ENCODE measurements at regions not wholly inside any gene's neighbourhood (a gene's known extent, or its start where the extent isn't known, plus 50 kb on each side); places are given as distances from the start of the nearest gene placed in this dataset.

DNA sequence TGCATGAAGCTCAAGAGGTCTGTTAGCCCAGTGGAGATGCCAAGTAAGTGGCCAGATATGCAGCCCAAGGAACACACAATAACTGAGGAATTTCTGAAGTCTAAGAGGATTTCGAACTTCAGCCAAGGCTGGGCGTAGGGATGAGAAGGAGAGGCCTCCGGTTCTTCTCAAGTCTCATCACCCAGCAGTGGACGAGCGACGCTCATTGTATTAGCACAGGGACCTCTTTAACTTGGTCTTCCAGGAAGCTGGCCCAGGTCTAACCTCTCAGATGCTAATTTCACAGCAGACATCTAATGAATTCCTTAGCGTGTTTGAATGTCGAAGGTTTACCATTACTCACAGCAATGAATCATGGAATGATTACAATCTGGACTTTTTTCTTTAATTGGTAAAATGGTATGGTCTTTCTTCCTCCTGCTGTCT is 85.0 kb downstream of the HES1 start:
- Histone ChIP-seq H3K36me3 (no peaks in the 10 kb centered on the region), H3K27me3 (no peaks in the 10 kb centered on the region), H3K27ac (no peak overlapping the region), H3K9me3 (no peaks in the 10 kb centered on the region), H3K4me1 (no peaks in the 10 kb centered on the region), H3K4me3 (no peak overlapping the region)
- intact Hi-C loops (cut with DNase I) = no loop called here
- no peak for DNase-seq (ENCODE audit: low spot score in 2 of 2)
- TF ChIP-seq, protein P1, sequence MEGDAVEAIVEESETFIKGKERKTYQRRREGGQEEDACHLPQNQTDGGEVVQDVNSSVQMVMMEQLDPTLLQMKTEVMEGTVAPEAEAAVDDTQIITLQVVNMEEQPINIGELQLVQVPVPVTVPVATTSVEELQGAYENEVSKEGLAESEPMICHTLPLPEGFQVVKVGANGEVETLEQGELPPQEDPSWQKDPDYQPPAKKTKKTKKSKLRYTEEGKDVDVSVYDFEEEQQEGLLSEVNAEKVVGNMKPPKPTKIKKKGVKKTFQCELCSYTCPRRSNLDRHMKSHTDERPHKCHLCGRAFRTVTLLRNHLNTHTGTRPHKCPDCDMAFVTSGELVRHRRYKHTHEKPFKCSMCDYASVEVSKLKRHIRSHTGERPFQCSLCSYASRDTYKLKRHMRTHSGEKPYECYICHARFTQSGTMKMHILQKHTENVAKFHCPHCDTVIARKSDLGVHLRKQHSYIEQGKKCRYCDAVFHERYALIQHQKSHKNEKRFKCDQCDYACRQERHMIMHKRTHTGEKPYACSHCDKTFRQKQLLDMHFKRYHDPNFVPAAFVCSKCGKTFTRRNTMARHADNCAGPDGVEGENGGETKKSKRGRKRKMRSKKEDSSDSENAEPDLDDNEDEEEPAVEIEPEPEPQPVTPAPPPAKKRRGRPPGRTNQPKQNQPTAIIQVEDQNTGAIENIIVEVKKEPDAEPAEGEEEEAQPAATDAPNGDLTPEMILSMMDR (IDR thresholded peaks at IDR 0.05) = no peak

DNA sequence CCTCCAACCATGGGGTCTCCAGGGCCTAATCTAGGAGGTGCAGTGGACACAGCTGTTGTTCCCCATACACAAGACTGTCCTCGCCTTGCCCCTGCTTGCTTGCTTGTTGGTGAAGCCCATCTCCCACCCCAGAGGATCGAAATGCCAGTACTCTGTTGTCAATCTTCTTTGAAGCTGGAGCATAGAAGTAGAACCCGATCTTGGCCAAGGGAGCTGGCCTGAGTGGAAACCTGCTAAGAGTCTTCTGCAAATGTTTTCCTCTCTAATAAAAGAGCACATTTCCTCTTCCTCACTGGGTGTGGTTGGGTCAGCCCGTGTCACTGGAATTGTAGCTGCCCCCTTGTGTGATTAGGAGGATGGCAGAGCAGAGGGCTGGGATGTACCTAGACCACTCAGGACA is 85.4 kb downstream of the HES1 start:
- H3K9me3 ChIP-seq = no peaks in the 10 kb centered on the region
- H3K27ac ChIP-seq = no peak overlapping the region
- H3K4me1 ChIP-seq = no peaks in the 10 kb centered on the region
- H3K36me3 ChIP-seq = no peaks in the 10 kb centered on the region
- H3K4me3 ChIP-seq = no peak overlapping the region
- intact Hi-C loops (cut with DNase I) = no loop called here
- H3K27me3 ChIP-seq = no peaks in the 10 kb centered on the region
- DNase-seq (ENCODE audit: low spot score in 2 of 2) = no peak
- TF ChIP-seq, protein P1 (IDR thresholded peaks at IDR 0.05) = no peak

DNA sequence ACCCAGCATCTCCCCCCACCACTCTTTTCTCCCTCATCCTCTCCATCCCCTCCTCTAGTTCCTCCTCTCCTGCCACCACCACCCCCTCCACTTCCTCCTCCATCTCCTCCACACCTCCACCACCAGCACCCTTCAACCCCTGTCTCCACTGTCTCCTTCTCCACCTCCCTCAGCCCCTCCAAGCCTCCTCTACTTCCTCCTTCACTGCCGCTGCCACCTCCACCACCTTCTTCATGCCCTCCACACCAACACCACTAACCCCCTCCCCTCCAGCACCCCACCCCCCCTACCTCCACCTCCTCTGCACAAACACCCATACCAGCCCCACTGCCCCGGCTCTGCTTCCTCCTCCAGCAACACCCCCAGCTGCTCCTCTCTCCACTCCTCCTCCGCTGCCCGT is 88.0 kb downstream of the HES1 start:
- H3K4me1 ChIP-seq = no peaks in the 10 kb centered on the region
- intact Hi-C loops (cut with DNase I) = no loop called here
- TF ChIP-seq, protein P1 (IDR thresholded peaks at IDR 0.05) = no peak
- no peak for DNase-seq (ENCODE audit: low spot score in 2 of 2)
- H3K4me3 ChIP-seq = no peak overlapping the region
- no peaks in the 10 kb centered on the region for H3K9me3 ChIP-seq
- no peaks in the 10 kb centered on the region for H3K27me3 ChIP-seq
- H3K36me3 ChIP-seq = no peaks in the 10 kb centered on the region
- no peak overlapping the region for H3K27ac ChIP-seq

DNA sequence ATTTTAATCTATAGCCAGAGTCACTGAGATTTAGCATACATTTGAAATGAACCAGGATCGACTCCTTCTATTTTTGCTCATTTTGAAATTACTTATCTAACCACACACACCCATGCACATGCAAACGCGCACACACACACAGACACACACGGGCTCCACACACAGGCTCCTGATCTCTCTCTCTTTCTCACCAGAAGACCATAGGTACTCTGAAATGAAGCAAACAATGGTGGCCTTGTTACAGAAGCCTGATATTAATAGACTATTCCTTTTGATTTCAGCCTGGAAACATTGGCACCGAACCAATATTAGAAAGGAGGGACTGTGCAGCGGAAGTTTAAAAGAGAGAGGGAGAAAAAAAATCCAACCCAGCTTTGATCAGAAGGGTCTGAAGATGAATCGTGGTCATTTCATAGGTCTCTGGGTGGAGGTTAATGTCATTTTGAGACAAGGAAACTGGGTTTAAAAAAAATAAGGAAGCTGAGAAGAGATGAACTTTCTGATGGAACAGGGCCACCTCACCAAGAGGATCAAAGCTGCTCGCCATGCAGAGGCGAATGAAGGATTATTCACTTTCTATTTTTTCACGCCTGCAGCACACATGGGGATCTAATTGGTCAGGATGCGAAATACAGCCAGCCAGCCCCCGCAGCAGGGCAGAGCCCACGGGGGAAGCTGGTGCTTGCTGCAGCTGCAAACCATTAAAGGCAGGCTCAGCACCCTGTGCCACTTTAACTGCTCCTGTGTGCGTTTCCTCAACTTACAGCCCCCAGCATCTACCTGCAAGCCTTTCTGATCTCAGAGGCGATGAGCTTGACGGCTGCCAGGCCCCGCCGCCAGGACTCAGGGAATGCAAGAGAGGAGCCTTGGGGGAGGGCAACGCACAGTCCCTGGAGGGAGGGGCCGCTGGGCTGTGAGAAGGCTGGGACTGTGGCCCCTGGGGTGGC is 88.8 kb downstream of the HES1 start:
- Histone ChIP-seq H3K36me3 (no peaks in the 10 kb centered on the region), H3K4me1 (no peaks in the 10 kb centered on the region), H3K27me3 (no peaks in the 10 kb centered on the region), H3K27ac (no peak overlapping the region), H3K9me3 (no peaks in the 10 kb centered on the region), H3K4me3 (no peak overlapping the region)
- no peak for DNase-seq (ENCODE audit: low spot score in 2 of 2)
- TF ChIP-seq, protein P1 (IDR thresholded peaks at IDR 0.05) = no peak
- intact Hi-C loops (cut with DNase I) = no loop called here

DNA sequence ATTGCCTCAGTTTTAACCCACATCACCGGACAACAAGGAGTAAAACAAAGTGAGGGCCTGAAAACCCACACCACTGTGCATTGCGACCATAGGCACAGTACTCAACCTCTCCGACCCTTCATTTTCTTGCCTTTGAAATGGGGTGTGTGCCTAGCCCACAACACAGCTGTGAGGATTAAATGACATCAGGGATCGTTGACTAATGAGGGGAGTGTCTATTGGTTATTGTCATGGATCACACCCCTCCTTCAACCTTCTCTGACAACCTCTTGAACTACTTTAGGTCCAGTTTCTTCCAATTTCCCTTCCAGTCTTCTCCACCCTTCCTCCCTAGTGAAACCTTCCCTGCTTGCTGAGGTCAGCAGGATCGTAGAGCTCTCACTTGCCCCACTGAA is 89.5 kb downstream of the HES1 start:
- DNase-seq (ENCODE audit: low spot score in 2 of 2) = no peak
- Histone ChIP-seq H3K4me1 (no peaks in the 10 kb centered on the region), H3K27ac (no peak overlapping the region), H3K4me3 (no peak overlapping the region), H3K9me3 (no peaks in the 10 kb centered on the region), H3K36me3 (no peaks in the 10 kb centered on the region), H3K27me3 (no peaks in the 10 kb centered on the region)
- intact Hi-C loops (cut with DNase I) = no loop called here
- TF ChIP-seq, protein P1 (IDR thresholded peaks at IDR 0.05) = no peak
